ENCODE measurements at regions not wholly inside any gene's neighbourhood (a gene's known extent, or its start where the extent isn't known, plus 50 kb on each side); places are given as distances from the start of the nearest gene placed in this dataset.

DNA sequence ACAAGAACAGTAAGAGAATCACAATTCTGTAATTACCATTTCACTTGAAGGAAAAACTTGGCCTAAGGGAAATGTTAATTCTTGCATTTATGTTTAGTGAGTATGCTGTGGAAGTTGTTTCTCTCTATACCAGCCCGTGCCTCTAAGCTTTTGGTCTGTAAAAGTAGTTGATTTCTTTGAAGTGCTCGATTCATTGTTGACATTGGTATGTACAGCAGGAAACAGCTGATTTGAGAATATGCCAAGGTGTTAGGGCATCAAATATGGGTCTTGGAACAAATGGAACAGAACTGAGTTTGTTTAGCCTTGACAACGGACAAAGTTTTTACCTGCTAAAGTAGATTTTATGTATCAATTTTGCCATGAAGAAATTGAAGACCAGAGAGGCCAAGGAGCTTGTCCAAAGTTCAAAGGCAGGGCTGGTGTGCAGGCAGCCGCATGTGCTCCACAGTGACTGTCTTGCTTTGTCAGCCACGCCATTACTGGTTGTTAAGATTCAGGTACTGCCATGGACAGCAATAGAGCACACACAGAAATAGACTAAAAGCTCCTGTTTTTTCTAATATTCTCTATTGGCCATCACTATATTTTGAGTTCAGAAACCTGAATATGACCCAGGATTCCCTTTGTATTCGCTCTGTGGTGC lies 75.5 kb upstream of the TLR3 start:
- H3K27me3 Mint-ChIP-seq (ENCODE audit: low read depth): peaks cover 3% of the 10 kb centered on the region
- H3K4me1 Mint-ChIP-seq: no peaks in the 10 kb centered on the region
- no peak overlapping the region for H3K4me3 Mint-ChIP-seq
- H3K27ac Mint-ChIP-seq: no peak overlapping the region
- H3K36me3 Mint-ChIP-seq (ENCODE audit: low read depth): no peaks in the 10 kb centered on the region
- TF ChIP-seq, protein P1, sequence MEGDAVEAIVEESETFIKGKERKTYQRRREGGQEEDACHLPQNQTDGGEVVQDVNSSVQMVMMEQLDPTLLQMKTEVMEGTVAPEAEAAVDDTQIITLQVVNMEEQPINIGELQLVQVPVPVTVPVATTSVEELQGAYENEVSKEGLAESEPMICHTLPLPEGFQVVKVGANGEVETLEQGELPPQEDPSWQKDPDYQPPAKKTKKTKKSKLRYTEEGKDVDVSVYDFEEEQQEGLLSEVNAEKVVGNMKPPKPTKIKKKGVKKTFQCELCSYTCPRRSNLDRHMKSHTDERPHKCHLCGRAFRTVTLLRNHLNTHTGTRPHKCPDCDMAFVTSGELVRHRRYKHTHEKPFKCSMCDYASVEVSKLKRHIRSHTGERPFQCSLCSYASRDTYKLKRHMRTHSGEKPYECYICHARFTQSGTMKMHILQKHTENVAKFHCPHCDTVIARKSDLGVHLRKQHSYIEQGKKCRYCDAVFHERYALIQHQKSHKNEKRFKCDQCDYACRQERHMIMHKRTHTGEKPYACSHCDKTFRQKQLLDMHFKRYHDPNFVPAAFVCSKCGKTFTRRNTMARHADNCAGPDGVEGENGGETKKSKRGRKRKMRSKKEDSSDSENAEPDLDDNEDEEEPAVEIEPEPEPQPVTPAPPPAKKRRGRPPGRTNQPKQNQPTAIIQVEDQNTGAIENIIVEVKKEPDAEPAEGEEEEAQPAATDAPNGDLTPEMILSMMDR (IDR thresholded peaks at IDR 0.05; ENCODE audit: unreplicated experiment in 3 of 3): no peak
- peaks cover 2% of the 10 kb centered on the region for H3K9me3 Mint-ChIP-seq

DNA sequence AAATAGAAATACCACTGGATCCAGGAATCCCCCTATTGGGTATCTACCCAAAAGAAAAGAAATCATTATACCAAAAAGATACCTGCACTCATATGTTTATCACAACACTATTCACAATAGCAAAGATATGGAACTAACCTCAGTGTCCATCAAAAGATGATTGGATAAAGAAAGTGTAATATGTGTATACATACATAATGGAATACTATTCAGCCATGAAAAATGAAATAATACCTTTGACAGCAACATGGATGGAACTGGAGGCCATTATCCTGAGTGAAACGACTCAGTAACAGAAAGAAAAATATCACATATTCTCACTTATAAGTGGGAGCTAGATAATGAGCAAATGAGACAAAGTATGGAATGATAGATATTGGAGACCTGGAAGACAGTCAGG lies 74.2 kb upstream of the TLR3 start:
- TF ChIP-seq, protein P1 (IDR thresholded peaks at IDR 0.05; ENCODE audit: unreplicated experiment in 3 of 3): no peak
- H3K36me3 Mint-ChIP-seq (ENCODE audit: low read depth): no peaks in the 10 kb centered on the region
- no peak overlapping the region for H3K4me3 Mint-ChIP-seq
- no peaks in the 10 kb centered on the region for H3K4me1 Mint-ChIP-seq
- peaks cover 3% of the 10 kb centered on the region for H3K27me3 Mint-ChIP-seq (ENCODE audit: low read depth)
- peaks cover 2% of the 10 kb centered on the region for H3K9me3 Mint-ChIP-seq
- no peak overlapping the region for H3K27ac Mint-ChIP-seq

DNA sequence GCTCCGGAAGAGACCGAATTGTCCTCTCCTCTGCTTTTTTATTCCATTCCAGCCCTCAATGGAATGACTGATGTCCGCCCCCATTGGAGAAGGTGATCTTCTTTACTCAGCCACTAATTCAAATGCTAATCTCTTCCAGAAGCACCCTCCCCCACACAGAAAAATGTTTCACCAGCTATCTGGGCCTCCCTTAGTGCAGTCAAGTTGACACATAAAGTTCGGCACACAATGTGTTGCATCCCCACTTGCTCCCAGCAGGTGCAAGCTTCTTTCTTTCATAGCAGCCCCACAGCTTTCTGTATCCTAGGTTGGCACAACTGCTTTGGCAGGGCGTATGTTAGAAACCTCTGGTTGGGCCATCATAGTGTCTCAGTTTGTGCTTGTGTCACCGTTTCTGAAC lies 73.3 kb upstream of the TLR3 start:
- Mint-ChIP-seq H3K4me1 (no peaks in the 10 kb centered on the region), H3K4me3 (no peak overlapping the region), H3K27ac (no peak overlapping the region), H3K27me3 (ENCODE audit: low read depth) (peaks cover 6% of the 10 kb centered on the region), H3K36me3 (ENCODE audit: low read depth) (no peaks in the 10 kb centered on the region), H3K9me3 (peaks cover 2% of the 10 kb centered on the region)
- TF ChIP-seq, protein P1 (IDR thresholded peaks at IDR 0.05; ENCODE audit: unreplicated experiment in 3 of 3): no peak

DNA sequence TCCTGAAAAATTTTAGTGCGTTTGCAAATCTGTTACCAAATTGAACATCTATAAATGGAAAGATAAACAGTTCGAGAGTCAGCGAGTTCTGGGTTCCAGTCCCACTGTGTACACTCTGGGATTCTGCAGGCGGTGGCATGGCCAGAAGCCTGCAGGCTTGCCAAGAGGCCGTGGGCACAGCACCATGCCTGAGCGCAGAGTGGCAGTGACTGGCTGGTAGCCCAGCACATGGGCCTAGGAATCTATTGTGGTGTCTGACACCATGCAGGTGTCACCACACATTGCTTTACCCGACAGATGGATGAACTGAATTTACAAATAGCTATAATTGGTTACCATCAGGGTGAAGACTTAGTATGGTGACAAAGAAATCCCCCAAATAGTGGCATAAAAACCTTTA lies 71.7 kb upstream of the TLR3 start:
- Mint-ChIP-seq H3K27me3 (ENCODE audit: low read depth) (peaks cover 6% of the 10 kb centered on the region), H3K4me3 (no peak overlapping the region), H3K9me3 (peaks cover 2% of the 10 kb centered on the region), H3K4me1 (no peaks in the 10 kb centered on the region), H3K27ac (no peak overlapping the region), H3K36me3 (ENCODE audit: low read depth) (no peaks in the 10 kb centered on the region)
- TF ChIP-seq, protein P1 (IDR thresholded peaks at IDR 0.05; ENCODE audit: unreplicated experiment in 3 of 3): no peak

DNA sequence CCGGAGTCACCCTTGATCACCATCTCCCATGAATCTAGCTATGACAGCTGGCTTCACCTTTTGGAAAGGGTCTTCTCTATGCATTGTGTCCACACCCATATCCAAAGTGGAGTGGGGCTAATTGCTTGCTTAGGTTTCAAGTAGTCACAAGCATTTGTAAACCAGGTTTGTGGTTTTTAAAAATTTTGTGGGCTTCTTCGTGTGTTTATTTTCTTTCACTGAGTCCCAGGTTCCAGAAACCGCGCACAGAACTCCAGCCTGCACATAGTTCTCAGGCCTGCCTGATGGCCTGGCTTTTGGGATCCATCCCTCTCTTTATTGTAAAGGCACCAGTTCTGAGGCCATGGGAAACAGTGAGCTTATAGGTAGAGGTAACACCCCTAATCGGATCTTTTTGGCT lies 70.2 kb upstream of the TLR3 start:
- no peaks in the 10 kb centered on the region for H3K4me1 Mint-ChIP-seq
- H3K27ac Mint-ChIP-seq: no peak overlapping the region
- H3K4me3 Mint-ChIP-seq: no peak overlapping the region
- TF ChIP-seq, protein P1 (IDR thresholded peaks at IDR 0.05; ENCODE audit: unreplicated experiment in 3 of 3): no peak
- H3K9me3 Mint-ChIP-seq: peaks cover 2% of the 10 kb centered on the region
- peaks cover 6% of the 10 kb centered on the region for H3K27me3 Mint-ChIP-seq (ENCODE audit: low read depth)
- no peaks in the 10 kb centered on the region for H3K36me3 Mint-ChIP-seq (ENCODE audit: low read depth)

DNA sequence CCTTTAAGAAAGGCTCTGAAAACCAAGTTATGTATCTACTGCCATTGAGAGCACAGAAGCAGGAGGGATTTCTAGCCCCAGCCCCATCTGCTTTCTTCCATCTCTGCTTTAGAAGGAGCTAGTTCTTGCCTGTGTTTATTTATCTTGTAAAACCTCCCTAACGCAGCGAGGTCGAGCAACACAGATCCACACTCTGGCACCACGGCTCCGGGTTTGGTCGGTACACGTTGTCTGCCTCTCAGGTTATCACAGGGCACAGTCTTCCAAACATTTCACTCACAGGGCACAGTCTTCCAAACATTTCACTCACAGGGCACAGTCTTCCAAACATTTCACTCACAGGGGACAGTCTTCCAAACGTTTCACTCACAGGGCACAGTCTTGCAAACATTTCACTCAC lies 69.7 kb upstream of the TLR3 start:
- H3K9me3 Mint-ChIP-seq: peaks cover 2% of the 10 kb centered on the region
- H3K4me3 Mint-ChIP-seq: no peak overlapping the region
- H3K27ac Mint-ChIP-seq: no peak overlapping the region
- TF ChIP-seq, protein P1 (IDR thresholded peaks at IDR 0.05; ENCODE audit: unreplicated experiment in 3 of 3): no peak
- H3K4me1 Mint-ChIP-seq: no peaks in the 10 kb centered on the region
- peaks cover 6% of the 10 kb centered on the region for H3K27me3 Mint-ChIP-seq (ENCODE audit: low read depth)
- no peaks in the 10 kb centered on the region for H3K36me3 Mint-ChIP-seq (ENCODE audit: low read depth)
